ENCODE measurements at regions not wholly inside any gene's neighbourhood (a gene's known extent, or its start where the extent isn't known, plus 50 kb on each side); places are given as distances from the start of the nearest gene placed in this dataset.

DNA sequence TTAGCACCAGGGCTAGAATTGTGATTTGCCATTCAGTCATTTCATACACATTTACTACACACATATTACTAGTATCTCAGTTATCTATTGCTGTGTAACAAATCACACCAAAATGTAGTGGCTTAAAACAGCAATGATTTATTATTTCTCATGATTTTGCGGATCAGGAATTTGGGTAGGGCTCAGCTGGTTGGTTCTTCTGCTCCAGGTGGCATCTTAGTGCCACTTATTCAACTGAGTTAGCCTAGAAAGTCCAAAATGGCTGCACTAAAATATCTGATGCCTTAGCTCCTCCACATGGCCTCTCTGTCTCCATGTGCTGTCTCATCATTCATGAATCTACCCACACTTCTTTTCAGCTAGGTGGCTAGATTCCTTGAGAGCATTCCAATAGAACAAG is 107.1 kb downstream of the ZFP36L2 start:
- Histone ChIP-seq H4K20me1 (ENCODE audit: insufficient read depth) (no peaks in the 10 kb centered on the region), H3K4me1 (ENCODE audit: insufficient read depth) (no peaks in the 10 kb centered on the region), H3K9me2 (ENCODE audit: insufficient read depth) (no peaks in the 10 kb centered on the region), H3K4me2 (ENCODE audit: unreplicated experiment) (no peak overlapping the region), H3K4me3 (no peak overlapping the region), H3K27ac (no peak overlapping the region), H3K79me2 (ENCODE audit: insufficient read depth) (no peaks in the 10 kb centered on the region), H2AFZ (no peak overlapping the region), H3F3A (ENCODE audit: insufficient read depth) (no peaks in the 10 kb centered on the region), H3K27me3 (replicated peaks; ENCODE audit: insufficient read depth) (no peaks in the 10 kb centered on the region), H3K9ac (no peak overlapping the region), H3K9me3 (ENCODE audit: low read depth) (no peaks in the 10 kb centered on the region), H3K36me3 (ENCODE audit: low read depth) (no peaks in the 10 kb centered on the region)
- WGBS, 2 experiments (ENCODE audit: low coverage in 1 of 2, low lambda C conversion rate in 2 of 2, missing lambda C conversion rate in 2 of 2), result 75 to 83% methylated on average over 1 of the region's 1 CpG
- TF ChIP-seq EZH2 (IDR thresholded peaks at IDR 0.05; ENCODE audit: insufficient read depth, poor library complexity, severe bottlenecking) (no peak), EZH2phosphoT487 (IDR thresholded peaks at IDR 0.05; ENCODE audit: insufficient read depth, low read depth) (no peak)
- DNase-seq, result no peak
- in situ Hi-C loops (cut with MboI), result no loop called here

DNA sequence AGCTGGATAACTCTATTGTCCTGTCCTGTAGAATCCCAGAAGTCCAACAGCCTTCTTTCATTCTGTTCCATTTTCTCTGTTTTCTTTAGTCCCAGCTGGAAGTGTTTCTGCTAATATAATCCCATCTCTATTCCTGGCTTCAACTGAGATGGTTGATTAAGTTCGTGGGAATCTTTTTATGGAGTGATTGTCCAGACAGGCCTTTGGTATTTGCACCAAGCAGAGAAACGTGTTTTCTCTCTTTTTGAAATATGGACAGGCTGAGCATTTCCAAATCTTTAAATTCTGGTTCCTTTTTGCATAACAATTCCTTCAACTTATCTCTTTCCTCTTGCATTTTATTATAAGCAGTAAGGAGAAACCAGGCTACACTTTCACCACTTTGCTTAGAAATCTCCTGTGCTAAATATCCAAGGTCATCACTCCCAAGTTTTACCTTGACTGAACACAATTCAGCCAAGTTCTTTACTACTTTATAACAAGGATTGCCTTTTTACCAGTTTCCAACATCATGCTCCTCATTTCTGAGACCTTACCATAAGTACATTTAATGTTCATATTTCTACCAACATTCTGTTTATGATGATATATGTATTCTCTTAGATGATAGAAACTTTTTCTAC is 108.8 kb downstream of the ZFP36L2 start:
- H3K27me3 ChIP-seq (replicated peaks; ENCODE audit: insufficient read depth), result no peaks in the 10 kb centered on the region
- H3K27ac ChIP-seq, result no peak overlapping the region
- H3K79me2 ChIP-seq (ENCODE audit: insufficient read depth), result no peaks in the 10 kb centered on the region
- in situ Hi-C loops (cut with MboI), result no loop called here
- H3K9ac ChIP-seq, result no peak overlapping the region
- TF ChIP-seq EZH2 (IDR thresholded peaks at IDR 0.05; ENCODE audit: insufficient read depth, poor library complexity, severe bottlenecking), result no peak
- no peak for TF ChIP-seq EZH2phosphoT487 (IDR thresholded peaks at IDR 0.05; ENCODE audit: insufficient read depth, low read depth)
- no peaks in the 10 kb centered on the region for H3K9me3 ChIP-seq (ENCODE audit: low read depth)
- 13 to 20% methylated on average over 2 of the region's 2 CpGs for WGBS, 2 experiments (ENCODE audit: low coverage in 1 of 2, low lambda C conversion rate in 2 of 2, missing lambda C conversion rate in 2 of 2)
- H3K9me2 ChIP-seq (ENCODE audit: insufficient read depth), result no peaks in the 10 kb centered on the region
- H3K4me3 ChIP-seq, result no peak overlapping the region
- H2AFZ ChIP-seq, result no peak overlapping the region
- H3K4me2 ChIP-seq (ENCODE audit: unreplicated experiment), result no peak overlapping the region
- H3F3A ChIP-seq (ENCODE audit: insufficient read depth), result no peaks in the 10 kb centered on the region
- H3K4me1 ChIP-seq (ENCODE audit: insufficient read depth), result no peaks in the 10 kb centered on the region
- no peak for DNase-seq
- no peaks in the 10 kb centered on the region for H3K36me3 ChIP-seq (ENCODE audit: low read depth)
- H4K20me1 ChIP-seq (ENCODE audit: insufficient read depth), result no peaks in the 10 kb centered on the region

DNA sequence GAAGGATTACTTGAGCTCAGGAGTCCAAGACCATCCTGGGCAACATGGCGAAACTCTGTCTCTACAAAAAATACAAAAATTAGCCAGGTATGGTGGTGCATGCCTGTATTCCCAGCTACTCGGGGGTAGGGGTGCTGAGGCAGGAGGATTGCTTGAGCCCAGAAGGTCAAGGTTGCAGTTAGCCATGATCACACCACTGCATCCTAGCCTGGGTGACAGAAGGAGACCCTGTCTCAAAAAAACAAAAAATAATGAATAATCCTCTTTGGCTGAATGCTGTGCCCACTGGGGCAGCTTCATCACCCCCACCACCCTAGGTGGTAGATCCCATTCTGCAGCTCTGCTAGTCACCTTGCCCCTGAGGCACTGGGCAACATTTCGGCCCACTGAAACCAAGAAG is 109.4 kb downstream of the ZFP36L2 start:
- in situ Hi-C loops (cut with MboI), result no loop called here
- Histone ChIP-seq H3K27me3 (replicated peaks; ENCODE audit: insufficient read depth) (no peaks in the 10 kb centered on the region), H3K4me2 (ENCODE audit: unreplicated experiment) (no peak overlapping the region), H3K9me2 (ENCODE audit: insufficient read depth) (no peaks in the 10 kb centered on the region), H3K4me3 (no peak overlapping the region), H3K36me3 (ENCODE audit: low read depth) (no peaks in the 10 kb centered on the region), H3K79me2 (ENCODE audit: insufficient read depth) (no peaks in the 10 kb centered on the region), H3K9me3 (ENCODE audit: low read depth) (no peaks in the 10 kb centered on the region), H3K27ac (no peak overlapping the region), H3K9ac (no peak overlapping the region), H3F3A (ENCODE audit: insufficient read depth) (no peaks in the 10 kb centered on the region), H3K4me1 (ENCODE audit: insufficient read depth) (no peaks in the 10 kb centered on the region), H2AFZ (no peak overlapping the region), H4K20me1 (ENCODE audit: insufficient read depth) (no peaks in the 10 kb centered on the region)
- DNase-seq, result no peak
- TF ChIP-seq EZH2phosphoT487 (IDR thresholded peaks at IDR 0.05; ENCODE audit: insufficient read depth, low read depth), result no peak
- no peak for TF ChIP-seq EZH2 (IDR thresholded peaks at IDR 0.05; ENCODE audit: insufficient read depth, poor library complexity, severe bottlenecking)
- 69 to 88% methylated on average over 3 of the region's 3 CpGs for WGBS, 2 experiments (ENCODE audit: low coverage in 1 of 2, low lambda C conversion rate in 2 of 2, missing lambda C conversion rate in 2 of 2)

DNA sequence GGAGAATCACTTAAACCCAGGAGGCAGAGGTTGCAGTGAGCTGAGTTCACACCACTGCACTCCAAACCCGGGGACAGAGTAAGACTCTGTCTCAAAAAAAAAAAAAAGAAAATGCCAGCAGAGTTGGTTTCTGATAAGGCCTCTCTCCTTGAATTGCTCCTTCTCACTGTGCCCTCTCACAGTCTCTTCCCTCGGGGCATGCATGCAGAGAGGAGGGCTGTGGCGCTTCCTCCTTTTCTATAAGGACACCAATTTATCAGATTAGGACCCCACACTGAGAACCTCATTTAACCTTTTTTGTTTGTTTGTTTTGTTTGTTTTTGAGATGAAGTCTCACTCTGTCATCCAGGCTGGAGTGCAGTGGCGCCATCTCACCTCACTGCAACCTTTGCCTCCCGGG is 110.5 kb downstream of the ZFP36L2 start:
- Histone ChIP-seq H4K20me1 (ENCODE audit: insufficient read depth) (no peaks in the 10 kb centered on the region), H3K4me3 (no peak overlapping the region), H3K79me2 (ENCODE audit: insufficient read depth) (no peaks in the 10 kb centered on the region), H3K9me2 (ENCODE audit: insufficient read depth) (no peaks in the 10 kb centered on the region), H3K27ac (no peak overlapping the region), H3F3A (ENCODE audit: insufficient read depth) (no peaks in the 10 kb centered on the region), H3K4me2 (ENCODE audit: unreplicated experiment) (no peak overlapping the region), H3K4me1 (ENCODE audit: insufficient read depth) (0 out of 2 replicates have a peak, but pooled peaks cover under 1% of the 10 kb centered on the region), H3K27me3 (replicated peaks; ENCODE audit: insufficient read depth) (no peaks in the 10 kb centered on the region), H3K9ac (no peak overlapping the region), H2AFZ (no peak overlapping the region), H3K36me3 (ENCODE audit: low read depth) (no peaks in the 10 kb centered on the region), H3K9me3 (ENCODE audit: low read depth) (no peaks in the 10 kb centered on the region)
- 92 to 94% methylated on average over 4 to 5 of the region's 5 CpGs for WGBS, 2 experiments (ENCODE audit: low coverage in 1 of 2, low lambda C conversion rate in 2 of 2, missing lambda C conversion rate in 2 of 2)
- TF ChIP-seq EZH2phosphoT487 (IDR thresholded peaks at IDR 0.05; ENCODE audit: insufficient read depth, low read depth), result no peak
- TF ChIP-seq EZH2 (IDR thresholded peaks at IDR 0.05; ENCODE audit: insufficient read depth, poor library complexity, severe bottlenecking), result no peak
- no peak for DNase-seq
- in situ Hi-C loops (cut with MboI), result no loop called here

DNA sequence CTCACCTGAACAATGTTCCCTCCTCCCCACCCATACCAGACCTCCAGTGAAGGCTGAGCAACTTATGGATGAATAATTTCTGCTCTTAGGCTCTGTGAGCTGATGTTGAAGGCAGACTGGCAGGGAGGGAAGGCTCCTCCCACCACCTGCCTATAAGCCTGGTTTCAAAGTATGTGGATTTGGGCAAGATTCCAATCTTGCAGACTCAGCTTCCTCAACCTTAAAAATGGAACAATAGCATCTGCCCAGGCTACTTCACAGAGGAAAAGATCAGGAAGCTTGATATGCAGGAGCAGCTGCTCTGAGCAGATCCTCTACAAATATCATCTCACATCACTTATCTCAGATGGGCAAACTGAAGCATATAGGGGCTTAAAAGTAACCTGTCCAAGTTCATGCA is 112.2 kb downstream of the ZFP36L2 start:
- Histone ChIP-seq H3K36me3 (ENCODE audit: low read depth) (no peaks in the 10 kb centered on the region), H3K27me3 (replicated peaks; ENCODE audit: insufficient read depth) (no peaks in the 10 kb centered on the region), H3K4me1 (ENCODE audit: insufficient read depth) (peaks cover 11% of the 10 kb centered on the region), H3K4me3 (no peak overlapping the region), H2AFZ (no peak overlapping the region), H4K20me1 (ENCODE audit: insufficient read depth) (no peaks in the 10 kb centered on the region), H3K4me2 (ENCODE audit: unreplicated experiment) (no peak overlapping the region), H3K79me2 (ENCODE audit: insufficient read depth) (no peaks in the 10 kb centered on the region), H3K9me3 (ENCODE audit: low read depth) (no peaks in the 10 kb centered on the region), H3K9ac (no peak overlapping the region), H3K9me2 (ENCODE audit: insufficient read depth) (no peaks in the 10 kb centered on the region), H3F3A (ENCODE audit: insufficient read depth) (peaks cover 4% of the 10 kb centered on the region; the same call in 1 of the 2 replicates), H3K27ac (no peak overlapping the region)
- no peak for DNase-seq
- no peak for TF ChIP-seq EZH2phosphoT487 (IDR thresholded peaks at IDR 0.05; ENCODE audit: insufficient read depth, low read depth)
- TF ChIP-seq EZH2 (IDR thresholded peaks at IDR 0.05; ENCODE audit: insufficient read depth, poor library complexity, severe bottlenecking), result no peak
- in situ Hi-C loops (cut with MboI), result no loop called here
